Esophagus muscularis mucosa (tissue), 3 donors: ENCODE measurements at regions not wholly inside any gene's neighbourhood (a gene's known extent, or its start where the extent isn't known, plus 50 kb on each side); places are given as distances from the start of the nearest gene placed in this dataset.
"Not testable (repeated sequence)": the region's sequence is repeated elsewhere in the genome, so short reads cannot be mapped to it uniquely, and the experiment has no call there.

Source experiments
- CTCF ChIP-seq, 3 experiments: fragments of 200-600 bp in 2 of 3; fragments of 450-650 bp in 1 of 3; sonication (generic) in 2 of 3; IDR thresholded peaks; one replicate each; pipeline ENCODE4 v1.5.1; 2017 to 2019; ENCODE audit warnings: antibody characterized with exemption in 3 of 3, mild to moderate bottlenecking in 2 of 3, moderate library complexity in 1 of 3
- EP300 ChIP-seq: sonication (generic); formaldehyde crosslinking; IDR thresholded peaks from one replicate; pipeline ENCODE4 v1.6.1; 2017; ENCODE audit warnings: antibody characterized with exemption

- not testable (repeated sequence) for TF ChIP-seq EP300; CTCF (IDR thresholded peaks at IDR 0.05)
Observed at GRCh38 chrX:451750-452149, 65.0 kb upstream of the PPP2R3B start.
